ENCODE measurements at regions not wholly inside any gene's neighbourhood (a gene's known extent, or its start where the extent isn't known, plus 50 kb on each side); places are given as distances from the start of the nearest gene placed in this dataset.

DNA sequence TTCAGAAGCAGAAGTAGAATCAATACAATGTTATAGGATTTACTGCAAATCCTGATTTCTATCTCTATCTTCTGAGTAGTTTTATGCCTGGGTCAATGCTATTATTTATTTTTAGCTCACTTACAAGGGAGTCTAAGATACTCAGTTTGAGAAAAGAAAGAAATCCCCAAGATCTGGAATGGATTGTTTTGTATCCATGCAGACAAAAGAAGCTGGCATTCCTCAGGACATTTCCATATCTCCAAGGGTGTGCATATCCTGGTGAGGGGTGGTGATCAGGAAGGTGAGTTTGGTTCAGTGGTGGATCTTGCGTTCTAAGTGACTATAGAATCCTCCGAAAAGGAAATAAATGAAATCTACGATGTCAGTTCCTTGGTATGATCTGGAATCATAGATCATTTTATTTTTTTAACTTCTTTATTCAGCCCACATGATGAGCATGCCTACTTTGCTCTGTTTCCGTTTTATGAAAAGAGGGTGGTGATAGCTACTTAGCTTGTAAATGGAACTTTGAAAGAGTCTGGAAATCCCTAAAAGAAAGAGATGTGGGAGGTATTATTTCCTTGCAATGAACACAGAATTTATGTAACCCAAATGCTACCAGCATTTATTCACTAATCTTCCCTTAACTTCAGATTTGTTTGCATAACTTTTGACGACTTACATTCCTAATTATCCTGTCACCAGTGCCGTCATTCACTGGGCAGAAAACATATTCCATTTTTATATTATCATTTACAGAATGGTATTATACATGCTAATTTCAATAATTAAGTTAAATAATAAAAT, 81.1 kb upstream of the RAPGEF2 start:
- TF ChIP-seq POLR2A (IDR thresholded peaks at IDR 0.05; ENCODE audit: low read length), result no peak
- TF ChIP-seq GATA1 (IDR thresholded peaks at IDR 0.05; ENCODE audit: low read depth, low read length), result no peak
